Hepatocyte (in vitro differentiated cells): ENCODE measurements at regions not wholly inside any gene's neighbourhood (a gene's known extent, or its start where the extent isn't known, plus 50 kb on each side); places are given as distances from the start of the nearest gene placed in this dataset.

Experiments
- DNase-seq: peaks from one replicate; pipeline ENCODE4 v3.0.0-alpha.2; 2016; ENCODE audit warnings: low spot score
- H2AFZ ChIP-seq: fragments of 200-600 bp; sonication (generic); 2 replicates; pipeline ENCODE4 v1.6.0; 2016; ENCODE audit warnings: antibody characterized with exemption, mild to moderate bottlenecking
- H3K27ac ChIP-seq: fragments of 200-600 bp; sonication (generic); 2 replicates; pipeline ENCODE4 v1.5.1; 2016; ENCODE audit warnings: mild to moderate bottlenecking
- H3K27me3 ChIP-seq: fragments of 200-600 bp; sonication (generic); 2 replicates; pipeline ENCODE4 v1.6.1; 2016
- H3K36me3 ChIP-seq: fragments of 200-600 bp; sonication (generic); replicated peaks from 2 replicates; pipeline ENCODE4 v1.5.1; 2016; ENCODE audit warnings: low read depth; ENCODE audit not compliant: insufficient read depth
- H3K4me1 ChIP-seq: fragments of 200-600 bp; sonication (generic); 2 replicates; pipeline ENCODE4 v1.5.1; 2016; ENCODE audit warnings: mild to moderate bottlenecking, moderate library complexity; ENCODE audit not compliant: insufficient read depth
- H3K4me2 ChIP-seq: fragments of 200-600 bp; sonication (generic); 2 replicates; pipeline ENCODE4 v1.6.0; 2016
- H3K4me3 ChIP-seq: fragments of 200-600 bp; sonication (generic); 2 replicates; pipeline ENCODE4 v1.5.1; 2016; ENCODE audit warnings: mild to moderate bottlenecking
- H3K79me2 ChIP-seq: fragments of 200-600 bp; sonication (generic); 2 replicates; pipeline ENCODE4 v1.6.0; 2017; ENCODE audit warnings: mild to moderate bottlenecking
- H3K9me2 ChIP-seq: fragments of 200-600 bp; sonication (generic); replicated peaks from 2 replicates; pipeline ENCODE4 v1.6.0; 2017; ENCODE audit warnings: mild to moderate bottlenecking; ENCODE audit not compliant: insufficient read depth
- H3K9me3 ChIP-seq: fragments of 200-600 bp; sonication (generic); 2 replicates; pipeline ENCODE4 v1.5.1; 2016; ENCODE audit warnings: low read depth, mild to moderate bottlenecking
- H4K20me1 ChIP-seq: fragments of 200-600 bp; sonication (generic); 2 replicates; pipeline ENCODE4 v1.6.0; 2016; ENCODE audit warnings: mild to moderate bottlenecking; ENCODE audit not compliant: insufficient read depth, poor library complexity, severe bottlenecking
- EZH2 ChIP-seq: fragments of 200-600 bp; sonication (generic); IDR thresholded peaks from 2 replicates; pipeline ENCODE4 v1.6.1; 2016; ENCODE audit warnings: antibody characterized with exemption, mild to moderate bottlenecking, borderline replicate concordance
- EZH2phosphoT487 ChIP-seq: fragments of 200-600 bp; sonication (generic); IDR thresholded peaks from one replicate; pipeline ENCODE4 v1.6.1; 2018; ENCODE audit warnings: antibody characterized with exemption, mild to moderate bottlenecking, low read depth, moderate library complexity; ENCODE audit not compliant: unreplicated experiment, severe bottlenecking
- WGBS: methylation state at CpG from one replicate; pipeline ENCODE4 v1.1.6; 2016; ENCODE audit warnings: low lambda C conversion rate; ENCODE audit errors: missing lambda C conversion rate; 5-methylcytosine and 5-hydroxymethylcytosine counted together
- TF ChIP-seq, protein P1 (sequence below): fragments of 200-600 bp; sonication (generic); IDR thresholded peaks from 2 replicates; pipeline ENCODE4 v1.5.1; 2016; ENCODE audit warnings: antibody characterized with exemption, mild to moderate bottlenecking; ENCODE audit not compliant: poor library complexity

DNA sequence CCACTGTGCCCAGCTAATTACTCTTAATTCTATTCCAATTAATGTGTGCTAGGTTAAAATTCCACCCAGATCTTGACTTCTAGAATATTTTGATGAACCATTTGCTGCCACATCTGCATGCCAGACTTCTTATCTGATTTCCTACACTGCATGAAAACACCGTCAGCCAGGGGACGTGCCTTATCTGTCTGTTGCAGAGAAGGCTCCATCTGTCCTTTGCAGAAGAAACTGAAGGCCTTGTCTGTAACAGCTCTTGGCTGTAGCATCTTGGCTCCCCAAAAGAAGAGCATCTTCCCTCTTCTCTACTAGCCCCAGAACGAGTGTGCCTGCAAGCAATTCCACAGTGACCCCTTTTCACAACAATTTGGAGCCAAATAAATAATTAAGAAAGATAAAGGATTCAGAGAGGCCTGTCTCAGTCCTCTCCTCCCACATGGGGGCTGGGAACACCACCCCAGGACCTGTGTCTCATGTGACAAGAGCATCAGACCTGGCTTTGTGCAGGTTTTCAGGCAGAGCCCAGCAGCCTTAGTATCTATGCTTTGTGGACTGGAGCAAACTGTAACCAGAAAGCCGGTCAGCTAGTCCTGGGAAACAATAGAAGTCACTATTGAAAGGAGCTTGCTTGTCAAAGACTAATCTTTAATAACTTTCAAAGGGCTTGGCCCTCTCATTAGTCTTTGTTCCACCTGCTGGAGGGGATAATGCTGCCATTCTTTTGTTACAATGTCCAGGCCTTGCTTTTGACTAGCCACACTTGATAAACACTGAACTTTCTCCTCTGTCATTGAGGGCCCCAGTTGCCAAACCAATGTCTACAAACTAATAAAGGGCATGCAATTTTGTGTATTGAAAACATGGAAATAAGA lies 84.0 kb upstream of the NEUROD1 start:
- no peak for DNase-seq
- Histone ChIP-seq H3K9me2 (no peaks in the 10 kb centered on the region), H3K9me3 (no peaks in the 10 kb centered on the region), H3K27ac (no peak overlapping the region), H2AFZ (no peak overlapping the region), H3K4me2 (no peak overlapping the region), H3K79me2 (no peaks in the 10 kb centered on the region), H4K20me1 (no peaks in the 10 kb centered on the region), H3K27me3 (no peaks in the 10 kb centered on the region), H3K4me3 (no peak overlapping the region), H3K36me3 (no peaks in the 10 kb centered on the region), H3K4me1 (no peaks in the 10 kb centered on the region)
- no peak for TF ChIP-seq EZH2phosphoT487
- TF ChIP-seq, protein P1, sequence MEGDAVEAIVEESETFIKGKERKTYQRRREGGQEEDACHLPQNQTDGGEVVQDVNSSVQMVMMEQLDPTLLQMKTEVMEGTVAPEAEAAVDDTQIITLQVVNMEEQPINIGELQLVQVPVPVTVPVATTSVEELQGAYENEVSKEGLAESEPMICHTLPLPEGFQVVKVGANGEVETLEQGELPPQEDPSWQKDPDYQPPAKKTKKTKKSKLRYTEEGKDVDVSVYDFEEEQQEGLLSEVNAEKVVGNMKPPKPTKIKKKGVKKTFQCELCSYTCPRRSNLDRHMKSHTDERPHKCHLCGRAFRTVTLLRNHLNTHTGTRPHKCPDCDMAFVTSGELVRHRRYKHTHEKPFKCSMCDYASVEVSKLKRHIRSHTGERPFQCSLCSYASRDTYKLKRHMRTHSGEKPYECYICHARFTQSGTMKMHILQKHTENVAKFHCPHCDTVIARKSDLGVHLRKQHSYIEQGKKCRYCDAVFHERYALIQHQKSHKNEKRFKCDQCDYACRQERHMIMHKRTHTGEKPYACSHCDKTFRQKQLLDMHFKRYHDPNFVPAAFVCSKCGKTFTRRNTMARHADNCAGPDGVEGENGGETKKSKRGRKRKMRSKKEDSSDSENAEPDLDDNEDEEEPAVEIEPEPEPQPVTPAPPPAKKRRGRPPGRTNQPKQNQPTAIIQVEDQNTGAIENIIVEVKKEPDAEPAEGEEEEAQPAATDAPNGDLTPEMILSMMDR = no peak
- TF ChIP-seq EZH2 = no peak
- WGBS = 62% methylated on average over 4 of the region's 4 CpGs

DNA sequence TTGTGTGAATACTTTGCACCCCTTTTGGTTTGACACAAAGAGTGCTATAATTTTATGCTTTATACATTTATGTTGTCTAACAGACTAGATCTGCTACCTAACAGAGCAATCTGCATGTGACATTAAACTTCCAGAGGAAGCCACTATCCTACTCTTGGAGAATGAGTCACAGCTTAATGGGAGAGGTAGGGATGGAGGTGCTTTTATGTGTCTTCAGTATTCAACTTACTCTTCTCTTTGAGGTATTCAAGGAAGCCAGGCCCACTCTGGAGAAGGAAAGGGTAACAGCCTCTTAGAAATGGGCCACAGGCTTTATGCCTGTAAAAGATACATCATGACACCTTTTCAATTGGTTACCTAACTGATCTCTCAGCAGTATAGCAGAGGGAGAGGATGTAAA lies 85.8 kb upstream of the NEUROD1 start:
- Histone ChIP-seq H4K20me1 (no peaks in the 10 kb centered on the region), H3K79me2 (no peaks in the 10 kb centered on the region), H3K27ac (no peak overlapping the region), H3K27me3 (no peaks in the 10 kb centered on the region), H3K4me1 (no peaks in the 10 kb centered on the region), H3K4me3 (no peak overlapping the region), H2AFZ (no peak overlapping the region), H3K4me2 (no peak overlapping the region), H3K9me3 (no peaks in the 10 kb centered on the region), H3K36me3 (no peaks in the 10 kb centered on the region), H3K9me2 (no peaks in the 10 kb centered on the region)
- TF ChIP-seq EZH2phosphoT487 = no peak
- DNase-seq = no peak

DNA sequence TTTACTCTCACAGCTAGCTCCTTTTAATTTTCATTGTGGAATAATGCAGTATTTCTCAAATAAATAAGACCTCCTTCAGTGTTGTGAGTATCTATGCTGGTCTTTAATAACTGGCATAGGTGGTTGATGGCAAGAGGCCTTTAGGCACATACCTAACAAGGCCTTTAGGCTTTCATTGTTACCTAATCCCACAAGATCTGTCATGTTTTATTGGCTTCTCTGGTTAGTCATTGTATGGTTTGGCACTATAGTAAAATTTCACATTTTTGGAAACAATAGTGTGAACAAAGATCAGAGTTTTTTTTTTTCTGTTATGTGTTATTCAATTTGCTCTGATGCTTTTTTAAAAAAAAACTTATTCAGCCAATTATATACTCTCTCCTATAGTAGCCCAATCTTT lies 89.8 kb upstream of the NEUROD1 start:
- Histone ChIP-seq H2AFZ (no peak overlapping the region), H3K4me3 (no peak overlapping the region), H4K20me1 (no peaks in the 10 kb centered on the region), H3K36me3 (no peaks in the 10 kb centered on the region), H3K4me1 (no peaks in the 10 kb centered on the region), H3K79me2 (no peaks in the 10 kb centered on the region), H3K27me3 (no peaks in the 10 kb centered on the region), H3K27ac (no peak overlapping the region), H3K4me2 (no peak overlapping the region), H3K9me2 (no peaks in the 10 kb centered on the region), H3K9me3 (no peaks in the 10 kb centered on the region)
- no peak for TF ChIP-seq EZH2
- TF ChIP-seq, protein P1 = no peak
- TF ChIP-seq EZH2phosphoT487 = no peak
- DNase-seq = no peak

DNA sequence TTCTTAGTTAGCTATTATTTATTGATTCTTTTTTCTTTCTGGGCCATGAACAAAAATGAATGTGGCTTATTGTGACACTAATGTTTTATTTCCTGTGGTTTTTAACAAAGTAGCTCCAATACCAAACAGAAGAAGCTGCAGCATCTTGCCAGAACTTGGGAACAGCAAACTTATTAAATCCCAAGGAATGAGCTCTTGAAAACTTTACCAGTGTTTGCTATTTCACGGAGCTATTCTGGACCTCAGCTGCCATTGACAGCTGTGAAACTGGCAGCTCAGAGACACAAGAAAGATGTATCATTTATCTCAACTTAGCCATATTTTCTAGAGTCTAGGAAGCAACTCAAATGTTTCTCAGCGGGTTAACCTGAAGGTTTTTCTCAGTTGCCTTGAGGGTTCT lies 91.0 kb upstream of the NEUROD1 start:
- H3K9me2 ChIP-seq = no peaks in the 10 kb centered on the region
- no peak overlapping the region for H3K4me2 ChIP-seq
- TF ChIP-seq EZH2phosphoT487 = no peak
- TF ChIP-seq, protein P1 = no peak
- no peak for TF ChIP-seq EZH2
- no peaks in the 10 kb centered on the region for H3K36me3 ChIP-seq
- no peaks in the 10 kb centered on the region for H3K79me2 ChIP-seq
- H3K27ac ChIP-seq = no peak overlapping the region
- H2AFZ ChIP-seq = no peak overlapping the region
- H3K9me3 ChIP-seq = no peaks in the 10 kb centered on the region
- H3K27me3 ChIP-seq = no peaks in the 10 kb centered on the region
- H3K4me3 ChIP-seq = no peak overlapping the region
- no peaks in the 10 kb centered on the region for H4K20me1 ChIP-seq
- DNase-seq = no peak
- no peaks in the 10 kb centered on the region for H3K4me1 ChIP-seq
- WGBS = 73% methylated on average over 2 of the region's 2 CpGs
